ENCODE measurements at regions not wholly inside any gene's neighbourhood (a gene's known extent, or its start where the extent isn't known, plus 50 kb on each side); places are given as distances from the start of the nearest gene placed in this dataset.

GRCh38 chr14:58969951-58970751 lies 218.3 kb upstream of the DAAM1 start:
- intact Hi-C loops (cut with micrococcal nuclease; ENCODE audit: unreplicated experiment), result no loop called here
- no peaks in the 10 kb centered on the region; a peak in 1 of 5 replicates for H3K27me3 ChIP-seq (ENCODE audit: control insufficient read depth in 1 of 2, insufficient read depth in 2 of 2, low read length in 2 of 2)
- TF ChIP-seq ZNF766 (CRISPR knock-in tag; IDR thresholded peaks at IDR 0.05; ENCODE audit: borderline replicate concordance), result no peak
- TF ChIP-seq ZNF3 (CRISPR knock-in tag; IDR thresholded peaks at IDR 0.05), result no peak
- no peak for TF ChIP-seq ZSCAN21 (CRISPR knock-in tag; IDR thresholded peaks at IDR 0.05; ENCODE audit: borderline replicate concordance)
- TF ChIP-seq RBFOX2 (IDR thresholded peaks at IDR 0.05; ENCODE audit: low read depth, low read length), result no peak
- TF ChIP-seq NCOA1 (CRISPR knock-in tag; IDR thresholded peaks at IDR 0.05), result no peak
- TF ChIP-seq ERF (CRISPR knock-in tag; IDR thresholded peaks at IDR 0.05), result no peak
- TF ChIP-seq MED8 (CRISPR knock-in tag; IDR thresholded peaks at IDR 0.05; ENCODE audit: insufficient replicate concordance), result no peak
- TF ChIP-seq BCL6 (CRISPR knock-in tag; IDR thresholded peaks at IDR 0.05), result no peak
- no peak for TF ChIP-seq FOXO1 (CRISPR knock-in tag; IDR thresholded peaks at IDR 0.05)
- TF ChIP-seq SMYD3 (CRISPR knock-in tag; IDR thresholded peaks at IDR 0.05), result no peak
- BruUV-seq (replicated peaks), result no TSS peak
- no peak overlapping the region for H3K4me2 ChIP-seq (ENCODE audit: low read depth, low read length)
- no peaks in the 10 kb centered on the region for H4K20me1 ChIP-seq (ENCODE audit: insufficient read depth, low read length)
- no peaks in the 10 kb centered on the region for H3K9me3 ChIP-seq (ENCODE audit: low read length)
- ChIA-PET POLR2A (no interaction called here), CTCF (ENCODE audit: low intra/inter-chr PET ratio, low total read pairs) (no interaction called here)
- H3K9ac ChIP-seq (ENCODE audit: insufficient read depth, low read depth, low read length), result no peak overlapping the region
- H3K4me1 ChIP-seq (ENCODE audit: insufficient read depth, low read length), result peaks cover 5% of the 10 kb centered on the region; the same call in 1 of the 2 replicates
- H2AFZ ChIP-seq (ENCODE audit: low read length), result no peak overlapping the region
- no peaks in the 10 kb centered on the region for H3K36me3 ChIP-seq (replicated peaks in 1 of 2; ENCODE audit: control insufficient read depth in 1 of 2, insufficient read depth in 2 of 2, low read length in 2 of 2)
- WGBS (ENCODE audit: low lambda C conversion rate), result 34% methylated on average over 6 of the region's 10 CpGs
- no peak for FAIRE-seq
- H3K27ac ChIP-seq (ENCODE audit: extremely low read length, insufficient read depth, low read length), result no peak overlapping the region
- no peaks in the 10 kb centered on the region for H3K79me2 ChIP-seq (ENCODE audit: insufficient read depth, low read length)
- no peak for DNase-seq (ENCODE audit: low spot score)
- no peak for ATAC-seq
- H3K4me3 ChIP-seq (replicated peaks in 1 of 3; ENCODE audit: insufficient read depth in 1 of 3, low read depth in 2 of 3, low read length in 3 of 3), result no peak overlapping the region
- in situ Hi-C loops (cut with HindIII; ENCODE audit: extremely low pct_ligation_motif_present, low pct_unique_long_range_greater_than_20kb), result no loop called here

All from HepG2 (cell line).